H1 (cell line): ENCODE measurements at regions not wholly inside any gene's neighbourhood (a gene's known extent, or its start where the extent isn't known, plus 50 kb on each side); places are given as distances from the start of the nearest gene placed in this dataset.

Experiments used
- CTCF ChIA-PET: fragments of 300-600 bp; sonication (Branson Sonifier 250); formaldehyde crosslinking; loops from one replicate; lab custom pipeline; 2021; ENCODE audit not compliant: partially characterized antibody; lab: Charles Lee
- POLR2A ChIA-PET: fragments of 300-600 bp; sonication (Branson Sonifier 250); formaldehyde crosslinking; loops from one replicate; lab custom pipeline; 2021; ENCODE audit warnings: inconsistent platforms; ENCODE audit not compliant: partially characterized antibody; lab: Charles Lee
- DNase-seq, 2 experiments: peaks; one replicate each; pipeline versions ENCODE4 v3.0.0 to v3.0.0-alpha.2; 2010 to 2022; ENCODE audit warnings: low spot score in 2 of 2, low read depth in 1 of 2, mixed read lengths in 1 of 2
- FAIRE-seq: peaks from 2 replicates; lab custom pipeline; 2011; peaks lifted over from hg19 to GRCh38; lab: Jason Lieb, UNC
- H2AFZ ChIP-seq: 2 replicates; pipeline ENCODE4 v1.8.1; 2012; ENCODE audit warnings: low read length, inconsistent platforms
- H2AK5ac ChIP-seq: 2 replicates; pipeline ENCODE4 v1.6.1; 2013; ENCODE audit warnings: low read depth, low read length
- H2BK120ac ChIP-seq: replicated peaks from 2 replicates; pipeline ENCODE3; 2013; ENCODE audit warnings: low read depth, low read length, inconsistent platforms
- H2BK12ac ChIP-seq: 2 replicates; pipeline ENCODE4 v1.6.1; 2013; ENCODE audit warnings: low read depth, low read length
- H2BK15ac ChIP-seq: 2 replicates; pipeline ENCODE4 v1.6.1; 2013; ENCODE audit warnings: low read length
- H2BK20ac ChIP-seq: 2 replicates; pipeline ENCODE4 v1.6.1; 2013; ENCODE audit warnings: low read length
- H2BK5ac ChIP-seq: 2 replicates; pipeline ENCODE4 v1.6.1; 2013; ENCODE audit warnings: low read depth, low read length
- H3K14ac ChIP-seq: 2 replicates; pipeline ENCODE4 v1.6.1; 2013; ENCODE audit warnings: inconsistent platforms; ENCODE audit not compliant: insufficient read length
- H3K18ac ChIP-seq: 2 replicates; pipeline ENCODE4 v1.6.1; 2013; ENCODE audit warnings: low read length; ENCODE audit errors: extremely low read depth
- H3K23ac ChIP-seq: 2 replicates; pipeline ENCODE4 v1.6.1; 2013; ENCODE audit warnings: inconsistent platforms; ENCODE audit not compliant: insufficient read length
- H3K23me2 ChIP-seq: 2 replicates; pipeline ENCODE4 v1.6.1; 2013; ENCODE audit warnings: low read depth, low read length
- H3K27ac ChIP-seq: 2 replicates; pipeline ENCODE4 v1.6.1; 2011; ENCODE audit warnings: low read depth, low read length, inconsistent platforms
- H3K27me3 ChIP-seq, 4 experiments: replicated peaks in 1 of 4; 1 replicate in 1 of 4; 2 replicates in 3 of 4; pipeline versions ENCODE4 v1.6.1 to v1.8.1; 2011 to 2013; ENCODE audit warnings: low read length in 3 of 4, mild to moderate bottlenecking in 3 of 4, inconsistent platforms in 2 of 4, mixed read lengths in 2 of 4, moderate library complexity in 1 of 4; ENCODE audit not compliant: control insufficient read depth in 3 of 4, insufficient read depth in 3 of 4; ENCODE audit errors: extremely low read depth in 1 of 4
- H3K36me3 ChIP-seq, 4 experiments: 2 replicates each; pipeline versions ENCODE4 v1.6.1 to v1.8.1; 2011 to 2013; ENCODE audit warnings: mild to moderate bottlenecking in 4 of 4, low read length in 3 of 4, moderate library complexity in 2 of 4, control low read depth in 1 of 4, inconsistent platforms in 1 of 4; ENCODE audit not compliant: insufficient read depth in 4 of 4, control insufficient read depth in 2 of 4
- H3K4ac ChIP-seq: replicated peaks from 2 replicates; pipeline ENCODE3; 2013; ENCODE audit warnings: low read length, low read depth, mixed read lengths, inconsistent platforms; ENCODE audit not compliant: insufficient read length
- H3K4me1 ChIP-seq, 4 experiments: replicated peaks in 1 of 4; 1 replicate in 1 of 4; 2 replicates in 3 of 4; pipeline versions ENCODE4 v1.6.1 to v1.8.1; 2011 to 2013; ENCODE audit warnings: low read length in 3 of 4, inconsistent platforms in 2 of 4, mixed read lengths in 1 of 4; ENCODE audit not compliant: insufficient read depth in 4 of 4, control insufficient read depth in 3 of 4
- H3K4me2 ChIP-seq, 2 experiments: 2 replicates each; pipeline versions ENCODE4 v1.6.1 to v1.8.1; 2011 to 2013; ENCODE audit warnings: low read depth in 2 of 2, low read length in 2 of 2, control low read depth in 1 of 2, inconsistent platforms in 1 of 2, mild to moderate bottlenecking in 1 of 2; ENCODE audit not compliant: insufficient read depth in 1 of 2
- H3K4me3 ChIP-seq, 4 experiments: fragments of 200-600, 300-600 bp in 1 of 4; sonication (generic), shearing (Covaris generic), sonication (Bioruptor Twin) in 1 of 4; 2 replicates each; pipeline versions ENCODE4 v1.5.1 to v1.8.1; 2011 to 2016; ENCODE audit warnings: low read length in 4 of 4, low read depth in 3 of 4, control low read depth in 2 of 4, inconsistent platforms in 2 of 4, mild to moderate bottlenecking in 2 of 4, mixed read lengths in 1 of 4, moderate library complexity in 1 of 4; ENCODE audit not compliant: insufficient read depth in 2 of 4; ENCODE audit errors: extremely low read depth in 1 of 4
- H3K56ac ChIP-seq: replicated peaks from 2 replicates; pipeline ENCODE3; 2013; ENCODE audit warnings: low read depth, mild to moderate bottlenecking, mixed read lengths, low read length, inconsistent platforms; ENCODE audit not compliant: insufficient read length
- H3K79me1 ChIP-seq: 2 replicates; pipeline ENCODE4 v1.6.1; 2013; ENCODE audit warnings: low read depth, low read length, control low read depth
- H3K79me2 ChIP-seq, 2 experiments: 2 replicates each; pipeline versions ENCODE4 v1.6.1 to v1.8.1; 2012 to 2013; ENCODE audit warnings: low read length in 2 of 2, mild to moderate bottlenecking in 2 of 2, inconsistent platforms in 1 of 2; ENCODE audit not compliant: insufficient read depth in 2 of 2, control insufficient read depth in 1 of 2
- H3K9ac ChIP-seq, 4 experiments: replicated peaks in 1 of 4; 1 replicate in 1 of 4; 2 replicates in 3 of 4; pipeline versions ENCODE4 v1.6.1 to v1.8.1; 2011 to 2013; ENCODE audit warnings: low read depth in 3 of 4, low read length in 3 of 4, control low read depth in 2 of 4, mild to moderate bottlenecking in 2 of 4, moderate library complexity in 2 of 4, inconsistent platforms in 1 of 4; ENCODE audit errors: extremely low read depth in 1 of 4
- H3K9me3 ChIP-seq, 2 experiments: 2 replicates each; pipeline versions ENCODE4 v1.6.1 to v1.8.1; 2012 to 2013; ENCODE audit warnings: mild to moderate bottlenecking in 2 of 2, moderate library complexity in 2 of 2, control low read depth in 1 of 2, inconsistent platforms in 1 of 2, low read depth in 1 of 2, low read length in 1 of 2, mixed read lengths in 1 of 2; ENCODE audit not compliant: insufficient read depth in 2 of 2
- H4K20me1 ChIP-seq, 2 experiments: replicated peaks in 1 of 2; 2 replicates each; pipeline versions ENCODE3 to v1.8.1; 2011 to 2013; ENCODE audit warnings: inconsistent platforms in 2 of 2, low read length in 2 of 2, mild to moderate bottlenecking in 1 of 2; ENCODE audit not compliant: insufficient read depth in 2 of 2, control insufficient read depth in 1 of 2
- H4K5ac ChIP-seq: 2 replicates; pipeline ENCODE4 v1.6.1; 2013; ENCODE audit warnings: low read length, low read depth, mixed read lengths, inconsistent platforms; ENCODE audit not compliant: insufficient read length
- H4K8ac ChIP-seq: 2 replicates; pipeline ENCODE4 v1.8.0; 2013; ENCODE audit warnings: mild to moderate bottlenecking, moderate library complexity, low read length, inconsistent platforms; ENCODE audit not compliant: insufficient read depth; ENCODE audit errors: extremely low read depth
- H4K91ac ChIP-seq: replicated peaks from 2 replicates; pipeline ENCODE3; 2013; ENCODE audit warnings: low read length, mixed read lengths, inconsistent platforms; ENCODE audit not compliant: insufficient read length
- ASH2L ChIP-seq: fragments of 200-600, 300-600 bp; sonication (generic); IDR thresholded peaks from one replicate; pipeline ENCODE4 v1.7.1; 2017; ENCODE audit warnings: low read length
- BACH1 ChIP-seq: IDR thresholded peaks from 2 replicates; pipeline ENCODE4 v1.6.1; 2012; ENCODE audit warnings: low read length, improper control_type of control experiment
- BCL11A ChIP-seq, 2 experiments: IDR thresholded peaks; one replicate each; pipeline ENCODE4 v1.6.1; 2011; ENCODE audit warnings: low read depth in 2 of 2, low read length in 2 of 2, mild to moderate bottlenecking in 2 of 2
- BRCA1 ChIP-seq: IDR thresholded peaks from 2 replicates; pipeline ENCODE4 v1.6.1; 2012; ENCODE audit warnings: low read depth, low read length, improper control_type of control experiment
- CEBPB ChIP-seq: IDR thresholded peaks from 2 replicates; pipeline ENCODE4 v1.6.1; 2012; ENCODE audit warnings: low read depth, low read length
- CREB1 ChIP-seq: IDR thresholded peaks from 2 replicates; pipeline ENCODE4 v1.6.1; 2012; ENCODE audit warnings: inconsistent platforms
- EP300 ChIP-seq, 2 experiments: IDR thresholded peaks; 1 replicate in 1 of 2; 2 replicates in 1 of 2; pipeline ENCODE4 v1.6.1; 2011 to 2012; ENCODE audit warnings: low read depth in 2 of 2, low read length in 2 of 2, mild to moderate bottlenecking in 2 of 2, borderline replicate concordance in 1 of 2, inconsistent platforms in 1 of 2, moderate library complexity in 1 of 2
- NANOG ChIP-seq: IDR thresholded peaks from 2 replicates; pipeline ENCODE4 v1.6.1; 2011; ENCODE audit warnings: low read length, low read depth, mild to moderate bottlenecking, inconsistent platforms; ENCODE audit not compliant: insufficient read depth, poor library complexity, severe bottlenecking
- RXRA ChIP-seq: IDR thresholded peaks from 2 replicates; pipeline ENCODE4 v1.6.1; 2011; ENCODE audit warnings: low read depth, mild to moderate bottlenecking, low read length, moderate library complexity; ENCODE audit not compliant: insufficient read depth
- SP1 ChIP-seq: IDR thresholded peaks from 2 replicates; pipeline ENCODE4 v1.6.1; 2011; ENCODE audit warnings: low read depth, low read length
- WGBS, 2 experiments: shearing (Covaris generic) in 1 of 2; methylation state at CpG; one replicate each; pipeline versions ENCODE4 v1.1.6 to v1.1.7; 2013 to 2015; ENCODE audit warnings: low lambda C conversion rate in 2 of 2, mixed read lengths in 2 of 2, inconsistent platforms in 1 of 2, low coverage in 1 of 2, missing lambda C conversion rate in 1 of 2; ENCODE audit not compliant: insufficient replicate concordance in 2 of 2, insufficient coverage in 1 of 2, insufficient read length in 1 of 2; ENCODE audit errors: extremely low coverage in 1 of 2, missing lambda C conversion rate in 1 of 2; 5-methylcytosine and 5-hydroxymethylcytosine counted together
- TF ChIP-seq, protein P1 (sequence below), 3 experiments: IDR thresholded peaks; 1 replicate in 2 of 3; 2 replicates in 1 of 3; pipeline versions ENCODE4 v1.5.1 to v1.6.1; 2011; ENCODE audit warnings: low read length in 3 of 3, mild to moderate bottlenecking in 3 of 3, inconsistent platforms in 2 of 3, low read depth in 1 of 3, moderate library complexity in 1 of 3; ENCODE audit not compliant: insufficient read depth in 1 of 3; ENCODE audit errors: control extremely low read depth in 1 of 3
- TF ChIP-seq, protein P2 (sequence below): IDR thresholded peaks from 2 replicates; pipeline ENCODE4 v1.6.1; 2011; ENCODE audit warnings: low read depth, mild to moderate bottlenecking, low read length; ENCODE audit not compliant: insufficient read depth

DNA sequence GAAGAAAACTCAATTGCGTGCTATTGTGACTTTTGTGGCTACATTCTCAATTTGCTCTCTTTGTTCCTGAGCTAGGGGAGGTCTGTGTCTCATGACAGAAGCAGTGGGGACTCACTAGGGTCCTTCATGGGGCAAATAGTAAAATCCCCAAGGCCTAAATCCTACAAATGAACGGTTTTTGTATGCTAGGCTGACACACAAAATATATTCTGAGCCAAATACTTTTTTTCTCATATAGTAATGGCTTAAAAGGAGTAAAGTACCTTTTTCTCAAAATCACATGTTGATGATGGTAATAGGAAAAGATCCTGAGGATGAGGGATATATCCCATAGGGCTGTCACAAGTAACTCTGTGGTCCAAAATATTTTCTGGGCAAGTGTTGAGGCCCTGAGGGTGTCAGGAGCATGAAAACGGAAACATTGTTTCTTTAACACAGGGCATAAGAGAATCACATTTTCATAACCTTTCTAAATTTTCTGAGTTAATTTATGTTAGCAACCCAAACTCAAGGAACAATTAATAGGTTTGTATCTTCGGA, 77.5 kb upstream of the CNTNAP4 start:
- Histone ChIP-seq H3K4me1 (peaks cover 0 to 7% (median 4%) of the 10 kb centered on the region in 4 experiments; a peak in 1 of 7 replicates), H3K27me3 (no peaks in the 10 kb centered on the region; a peak in 1 of 7 replicates), H2BK12ac (no peak overlapping the region), H4K20me1 (no peaks in the 10 kb centered on the region), H3K27ac (no peak overlapping the region), H3K23me2 (no peaks in the 10 kb centered on the region), H3K9me3 (no peaks in the 10 kb centered on the region), H3K56ac (no peak overlapping the region), H3K23ac (no peak overlapping the region), H3K4ac (no peak overlapping the region), H3K18ac (no peak overlapping the region), H3K9ac (no peak overlapping the region), H3K4me3 (no peak overlapping the region), H2BK20ac (no peak overlapping the region), H2AFZ (no peak overlapping the region; the same call in 1 of the 2 replicates), H2BK120ac (no peak overlapping the region), H4K8ac (no peak overlapping the region), H3K36me3 (no peaks in the 10 kb centered on the region), H2BK5ac (no peak overlapping the region), H3K79me2 (no peaks in the 10 kb centered on the region), H3K14ac (no peak overlapping the region), H4K91ac (no peak overlapping the region), H3K79me1 (no peaks in the 10 kb centered on the region), H2AK5ac (no peak overlapping the region), H4K5ac (no peak overlapping the region), H2BK15ac (no peak overlapping the region), H3K4me2 (no peak overlapping the region)
- DNase-seq (no peak), FAIRE-seq (no peak)
- ChIA-PET CTCF (no interaction called here), POLR2A (no interaction called here)
- WGBS, 2 experiments = 75% methylated on average over 4 of the region's 4 CpGs; no CpG with 5 or more reads in 1 of the 2 experiments
- TF ChIP-seq RXRA = no peak
- no peak for TF ChIP-seq CEBPB
- TF ChIP-seq, protein P1, sequence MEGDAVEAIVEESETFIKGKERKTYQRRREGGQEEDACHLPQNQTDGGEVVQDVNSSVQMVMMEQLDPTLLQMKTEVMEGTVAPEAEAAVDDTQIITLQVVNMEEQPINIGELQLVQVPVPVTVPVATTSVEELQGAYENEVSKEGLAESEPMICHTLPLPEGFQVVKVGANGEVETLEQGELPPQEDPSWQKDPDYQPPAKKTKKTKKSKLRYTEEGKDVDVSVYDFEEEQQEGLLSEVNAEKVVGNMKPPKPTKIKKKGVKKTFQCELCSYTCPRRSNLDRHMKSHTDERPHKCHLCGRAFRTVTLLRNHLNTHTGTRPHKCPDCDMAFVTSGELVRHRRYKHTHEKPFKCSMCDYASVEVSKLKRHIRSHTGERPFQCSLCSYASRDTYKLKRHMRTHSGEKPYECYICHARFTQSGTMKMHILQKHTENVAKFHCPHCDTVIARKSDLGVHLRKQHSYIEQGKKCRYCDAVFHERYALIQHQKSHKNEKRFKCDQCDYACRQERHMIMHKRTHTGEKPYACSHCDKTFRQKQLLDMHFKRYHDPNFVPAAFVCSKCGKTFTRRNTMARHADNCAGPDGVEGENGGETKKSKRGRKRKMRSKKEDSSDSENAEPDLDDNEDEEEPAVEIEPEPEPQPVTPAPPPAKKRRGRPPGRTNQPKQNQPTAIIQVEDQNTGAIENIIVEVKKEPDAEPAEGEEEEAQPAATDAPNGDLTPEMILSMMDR (IDR thresholded peaks at IDR 0.05; ENCODE audit: control extremely low read depth in 1 of 3, insufficient read depth in 1 of 3, low read depth in 1 of 3, low read length in 3 of 3) = no peak
- TF ChIP-seq EP300 (IDR thresholded peaks at IDR 0.05; ENCODE audit: borderline replicate concordance in 1 of 2, low read depth in 2 of 2, low read length in 2 of 2) = no peak
- TF ChIP-seq BACH1 = no peak
- no peak for TF ChIP-seq CREB1
- no peak for TF ChIP-seq BCL11A (IDR thresholded peaks at IDR 0.05; ENCODE audit: low read depth in 2 of 2, low read length in 2 of 2)
- TF ChIP-seq ASH2L = no peak
- TF ChIP-seq, protein P2, sequence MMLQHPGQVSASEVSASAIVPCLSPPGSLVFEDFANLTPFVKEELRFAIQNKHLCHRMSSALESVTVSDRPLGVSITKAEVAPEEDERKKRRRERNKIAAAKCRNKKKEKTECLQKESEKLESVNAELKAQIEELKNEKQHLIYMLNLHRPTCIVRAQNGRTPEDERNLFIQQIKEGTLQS = no peak
- TF ChIP-seq NANOG = no peak
- no peak for TF ChIP-seq BRCA1
- TF ChIP-seq SP1 = no peak
